ENCODE measurements at regions not wholly inside any gene's neighbourhood (a gene's known extent, or its start where the extent isn't known, plus 50 kb on each side); places are given as distances from the start of the nearest gene placed in this dataset.

DNA sequence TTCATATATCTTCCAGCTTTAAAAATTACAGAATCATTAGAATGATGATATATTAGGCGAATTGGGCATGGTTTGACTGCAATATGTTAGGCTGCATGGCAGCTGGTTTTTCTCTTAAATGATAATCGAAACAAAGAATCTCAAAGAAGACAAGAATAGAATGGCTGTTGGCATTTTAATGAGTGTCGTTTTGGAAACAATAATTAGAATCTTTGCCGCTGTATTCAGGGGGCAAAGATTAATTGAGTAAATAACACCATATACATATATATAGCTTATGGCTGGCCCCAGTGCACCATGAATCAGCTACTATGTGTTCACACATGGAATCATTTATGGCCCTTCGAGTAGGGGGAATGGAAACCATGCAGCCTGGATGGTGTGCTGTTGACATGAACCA, 216.2 kb downstream of the RNF144B start:
- TF ChIP-seq CTCF (IDR thresholded peaks at IDR 0.05; ENCODE audit: insufficient read depth, low read length, poor library complexity, severe bottlenecking): no peak
- TF ChIP-seq EZH2phosphoT487 (conservative IDR thresholded peaks at IDR 0.05; ENCODE audit: low read length): no peak
